Stimulated activated naive CD4-positive, alpha-beta T cell treated with Interleukin-2 at 50 U/mL for 16 hours (primary cell): ENCODE measurements at regions not wholly inside any gene's neighbourhood (a gene's known extent, or its start where the extent isn't known, plus 50 kb on each side); places are given as distances from the start of the nearest gene placed in this dataset.

Source experiments
- DNase-seq: peaks from one replicate; lab custom pipeline; 2025; lab: John Stamatoyannopoulos, UW

DNA sequence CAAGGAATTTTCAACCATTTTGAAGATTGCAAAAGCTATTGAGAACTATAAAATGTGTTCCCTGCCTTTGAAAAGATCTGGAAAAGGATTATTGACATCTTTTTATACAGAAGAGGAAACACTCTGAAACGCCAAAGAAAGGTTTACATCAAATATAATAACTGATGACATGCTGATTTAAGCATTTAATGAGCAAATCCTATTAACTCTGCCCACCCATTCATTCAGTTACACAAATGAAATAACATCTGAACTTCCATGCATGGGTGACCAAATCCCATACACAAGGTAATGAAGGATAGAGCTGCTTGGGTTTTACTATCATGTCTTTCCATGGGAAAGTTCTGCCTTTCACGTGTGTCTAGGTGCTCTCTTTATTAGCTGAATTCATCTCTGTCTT is 589.4 kb upstream of the WWC1 start:
- no peak for DNase-seq

GRCh38 chr5:167708449-167708848 is 583.0 kb upstream of the WWC1 start:
- DNase-seq: no peak

DNA sequence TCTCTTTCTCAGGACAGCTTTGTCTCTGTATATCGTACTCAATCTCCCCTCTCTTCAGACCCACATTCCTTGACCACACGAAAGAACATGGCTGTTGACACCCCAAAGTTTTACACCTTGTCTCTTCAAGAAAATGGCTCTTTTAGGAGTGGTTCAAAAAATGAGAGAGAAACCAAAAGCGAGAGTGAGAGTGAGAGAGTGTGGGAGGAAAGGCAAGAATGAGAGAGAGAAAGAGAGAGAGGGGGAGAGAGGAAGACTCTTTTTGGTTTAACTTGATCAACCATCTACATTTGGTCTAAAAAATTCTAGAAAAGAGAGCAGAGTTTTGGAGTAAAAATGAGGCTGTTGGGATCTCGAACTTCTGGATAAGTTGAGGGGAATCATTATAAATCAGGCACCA is 581.8 kb upstream of the WWC1 start:
- DNase-seq: no peak

GRCh38 chr5:167710444-167711073 is 580.9 kb upstream of the WWC1 start:
- DNase-seq: no peak

DNA sequence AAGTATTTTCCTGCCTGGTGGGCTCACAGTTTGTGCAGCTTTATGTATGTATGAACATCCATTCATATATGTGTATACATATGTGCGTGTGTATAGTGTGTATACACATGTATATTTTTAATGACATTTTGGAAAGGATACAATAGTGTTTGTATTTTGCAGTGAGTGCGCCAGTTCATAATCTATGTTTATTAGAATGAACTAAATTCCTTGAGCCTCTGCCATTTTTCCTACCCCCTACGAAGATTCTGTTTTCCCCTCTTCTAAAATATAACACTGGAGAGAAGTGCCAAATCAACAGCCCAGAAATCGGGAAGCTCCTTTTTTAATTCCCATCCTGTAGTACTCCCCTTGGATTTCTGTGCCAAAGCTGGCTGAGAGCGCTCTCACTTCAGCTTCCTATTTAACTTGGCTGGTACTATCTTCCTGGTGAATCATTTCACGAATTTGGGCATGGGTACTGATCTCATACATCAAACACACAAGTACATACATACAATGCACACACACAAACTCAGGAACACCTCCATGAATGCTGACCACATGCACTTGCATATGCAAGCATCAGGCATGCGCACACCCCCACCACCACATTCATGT is 578.4 kb upstream of the WWC1 start:
- DNase-seq: no peak

- DNase-seq: no peak
Observed at GRCh38 chr5:167713896-167714295, 577.5 kb upstream of the WWC1 start.

DNA sequence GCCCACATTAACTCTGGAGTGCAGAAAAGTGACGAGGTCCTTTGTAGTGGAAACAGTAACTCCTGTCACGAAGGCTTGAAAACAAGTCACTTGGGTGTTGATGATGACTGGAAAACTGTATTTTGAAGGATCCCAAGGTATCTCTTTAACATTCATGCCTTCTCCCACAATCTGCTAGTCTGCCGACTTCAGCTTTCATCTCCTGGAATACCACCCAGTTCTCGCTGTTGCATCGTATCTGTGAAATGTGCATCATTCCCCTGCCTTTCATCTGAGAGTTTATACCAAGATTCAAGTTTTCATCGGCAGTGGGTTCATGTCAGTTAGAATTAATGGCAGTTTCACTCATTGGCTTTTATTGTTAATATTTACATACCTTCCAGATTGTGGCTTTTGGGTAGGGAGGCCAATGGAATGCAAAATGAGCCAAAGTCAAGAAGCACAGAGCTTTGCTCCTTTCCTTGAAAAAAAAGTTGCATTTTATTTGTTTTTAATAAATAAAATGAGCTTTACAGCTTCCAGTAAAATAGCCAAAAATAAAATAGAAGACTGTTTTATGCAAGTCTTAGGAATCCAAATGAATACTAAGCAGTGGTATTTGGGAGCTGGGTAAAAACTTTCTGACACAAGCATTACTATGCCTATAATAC is 575.2 kb upstream of the WWC1 start:
- DNase-seq: no peak

DNA sequence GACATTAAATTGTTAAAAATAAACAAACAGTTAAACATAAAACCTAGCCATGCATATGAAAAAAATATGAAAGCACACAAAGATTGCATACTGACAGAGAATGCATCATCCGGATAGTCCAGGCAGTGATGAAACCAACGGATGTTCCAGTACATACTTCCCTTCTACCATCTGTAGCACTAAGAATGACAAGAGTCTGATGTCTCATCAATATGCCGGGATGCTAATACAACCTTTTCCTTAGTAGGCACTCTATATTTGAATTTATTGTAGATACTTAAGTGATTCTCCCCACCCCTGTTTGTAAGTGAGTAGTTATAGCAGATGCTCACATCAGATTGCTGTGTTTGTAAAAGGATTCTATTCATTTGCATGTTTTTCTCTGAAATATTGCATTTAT is 571.2 kb upstream of the WWC1 start:
- no peak for DNase-seq

- no peak for DNase-seq
Observed at GRCh38 chr5:167720676-167721260, 570.7 kb upstream of the WWC1 start.

DNA sequence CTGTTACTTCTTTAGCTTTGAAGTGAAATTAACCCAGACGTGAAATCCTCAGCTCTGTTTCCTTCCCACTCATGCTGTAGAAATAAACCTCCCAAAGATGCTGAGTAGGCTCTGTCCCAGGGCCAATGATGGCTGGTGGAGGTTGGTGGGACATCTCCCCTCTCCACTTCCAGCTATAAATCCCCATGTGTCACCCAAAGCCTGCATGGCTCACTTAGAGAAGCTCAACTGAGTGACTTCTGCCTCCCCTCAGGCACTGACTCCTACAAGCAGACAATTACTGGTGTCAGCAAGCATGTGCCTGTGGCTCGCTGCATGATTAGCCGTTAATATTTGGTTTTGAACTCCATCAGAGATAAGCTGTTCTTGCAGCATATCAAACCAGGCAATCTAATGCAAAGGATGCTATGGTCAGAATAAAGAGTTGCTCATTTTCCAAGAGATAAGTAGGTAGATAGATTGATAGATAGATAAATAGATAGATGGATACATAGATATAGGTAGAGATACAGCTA is 569.5 kb upstream of the WWC1 start:
- no peak for DNase-seq

DNA sequence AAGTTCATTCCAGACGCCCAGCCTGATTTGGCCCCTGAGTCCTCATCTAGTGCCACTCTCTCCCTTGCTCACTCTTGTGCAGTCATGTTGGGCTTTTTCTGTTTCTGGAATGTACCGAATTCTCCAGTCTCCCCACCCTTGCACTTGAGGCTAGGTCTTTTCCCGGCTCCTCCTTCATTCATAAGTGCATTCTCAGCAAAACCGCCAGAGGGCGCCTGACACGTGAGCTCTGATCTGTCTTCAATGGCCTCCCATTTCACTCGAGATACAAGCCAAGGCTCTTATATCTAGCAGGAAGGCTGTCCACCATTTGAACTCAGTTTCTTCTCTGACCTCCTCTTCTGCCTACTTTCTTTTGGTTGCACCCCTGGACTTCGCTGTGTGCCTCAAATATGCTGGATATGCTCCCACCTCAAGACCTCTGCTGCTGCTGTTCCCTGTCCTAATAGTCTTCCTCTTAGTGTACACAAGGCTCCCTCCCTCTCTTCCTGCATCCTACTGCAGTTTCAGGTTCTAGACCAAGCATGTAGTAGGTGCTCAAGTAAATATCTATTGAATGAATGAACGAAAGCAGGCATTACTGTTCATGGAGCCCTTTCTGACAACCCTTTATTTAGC is 568.1 kb upstream of the WWC1 start:
- DNase-seq: peak; percentile 16

- DNase-seq: no peak
Observed at GRCh38 chr5:167725264-167725663, 566.2 kb upstream of the WWC1 start.

GRCh38 chr5:167725741-167726140 is 565.7 kb upstream of the WWC1 start:
- DNase-seq: no peak

- DNase-seq: no peak
Observed at GRCh38 chr5:167726642-167727041, 564.8 kb upstream of the WWC1 start.

- DNase-seq: no peak
Observed at GRCh38 chr5:167730121-167730520, 561.3 kb upstream of the WWC1 start.

- DNase-seq: no peak
Observed at GRCh38 chr5:167730656-167731055, 560.8 kb upstream of the WWC1 start.

DNA sequence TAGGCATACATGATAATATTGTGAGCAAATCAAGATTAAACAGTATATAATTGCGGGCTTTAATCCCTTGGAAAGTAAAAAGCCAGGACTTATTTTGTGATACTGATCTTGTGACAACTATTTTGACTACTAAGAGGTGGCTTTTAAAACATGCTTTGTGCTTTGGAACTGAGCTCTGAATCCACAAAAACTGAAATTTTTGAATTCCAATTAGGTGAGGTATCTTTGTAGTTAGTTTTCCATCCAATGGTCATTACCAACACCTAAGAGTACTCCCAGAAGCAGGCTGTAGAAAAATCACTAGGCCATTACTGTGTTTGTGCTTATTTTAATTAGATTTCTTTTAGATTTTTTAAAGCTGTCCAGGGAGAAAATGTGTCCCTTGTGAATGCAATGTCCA is 559.5 kb upstream of the WWC1 start:
- no peak for DNase-seq

GRCh38 chr5:167732499-167732898 is 558.9 kb upstream of the WWC1 start:
- no peak for DNase-seq

DNA sequence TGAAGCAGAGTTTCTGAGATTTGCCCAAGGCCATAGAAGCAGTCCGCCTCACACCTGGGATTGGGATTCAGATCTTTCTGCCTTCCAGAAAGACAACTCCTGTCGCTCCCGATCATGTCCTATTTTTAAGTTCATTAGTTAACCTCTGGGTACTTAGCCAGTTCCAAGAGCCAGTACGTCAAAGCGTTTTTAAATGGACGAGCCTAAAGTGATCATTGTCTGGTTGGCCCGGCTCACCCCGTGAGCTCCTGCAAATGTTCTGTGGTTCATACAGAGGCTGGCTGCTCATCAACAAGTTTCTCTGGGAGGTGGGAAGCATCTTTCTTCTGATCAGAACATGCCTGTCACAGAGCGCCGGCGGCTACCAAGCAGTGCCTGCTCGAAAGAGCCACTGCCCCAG is 554.5 kb upstream of the WWC1 start:
- no peak for DNase-seq

GRCh38 chr5:167743695-167744464 is 547.6 kb upstream of the WWC1 start:
- DNase-seq: no peak

DNA sequence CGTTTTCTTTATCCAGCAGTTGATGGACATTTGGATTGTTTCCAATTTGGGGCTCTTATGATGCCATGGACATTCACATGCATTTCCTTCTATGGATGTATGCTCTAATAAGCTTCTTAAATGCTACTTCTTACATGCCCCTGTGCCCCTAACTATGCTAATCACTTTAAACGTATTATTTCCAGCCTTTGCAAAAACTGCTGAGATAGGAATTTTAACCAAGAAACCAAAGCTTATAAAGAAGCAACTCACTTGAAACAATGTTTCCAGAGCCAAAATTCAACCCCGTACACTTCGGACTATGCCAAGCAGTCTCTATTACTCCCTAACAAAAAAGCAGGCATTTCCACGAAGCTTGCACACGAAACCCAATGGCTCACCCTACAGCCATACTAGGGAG is 545.6 kb upstream of the WWC1 start:
- DNase-seq: no peak

- DNase-seq: no peak
Observed at GRCh38 chr5:167750586-167750985, 540.9 kb upstream of the WWC1 start.
